Activated naive CD8-positive, alpha-beta T cell treated with anti-CD3 and anti-CD28 coated beads, Interleukin-2, amount 50 U/mL, for 24 hours (primary cell): ENCODE measurements at regions not wholly inside any gene's neighbourhood (a gene's known extent, or its start where the extent isn't known, plus 50 kb on each side); places are given as distances from the start of the nearest gene placed in this dataset.
"Not testable (repeated sequence)": the region's sequence is repeated elsewhere in the genome, so short reads cannot be mapped to it uniquely, and the experiment has no call there.

Experiments
- ATAC-seq: fragments of 150-1000 bp; cut with Tn5 transposase; one replicate; pipeline ENCODE4 v1.10.0; 2021
- DNase-seq: peaks from one replicate; pipeline ENCODE4 v3.0.0; 2021
- H3K27ac Mint-ChIP-seq: one replicate; pipeline ENCODE4 v1.8.0; 2021; ENCODE audit warnings: mild to moderate bottlenecking, mixed read lengths
- H3K27me3 Mint-ChIP-seq: one replicate; pipeline ENCODE4 v1.8.0; 2021; ENCODE audit warnings: mixed read lengths
- H3K36me3 Mint-ChIP-seq: one replicate; pipeline ENCODE4 v1.8.0; 2021; ENCODE audit warnings: low read depth, mixed read lengths
- H3K4me1 Mint-ChIP-seq: one replicate; pipeline ENCODE4 v1.8.0; 2021; ENCODE audit warnings: mixed read lengths
- H3K4me3 Mint-ChIP-seq: one replicate; pipeline ENCODE4 v1.8.0; 2021; ENCODE audit warnings: mild to moderate bottlenecking, moderate library complexity, mixed read lengths
- H3K9me3 Mint-ChIP-seq: one replicate; pipeline ENCODE4 v1.8.0; 2021; ENCODE audit warnings: mixed read lengths

- Mint-ChIP-seq H3K4me1 (no peaks in the 10 kb centered on the region), H3K27ac (no peak overlapping the region), H3K4me3 (no peak overlapping the region), H3K9me3 (peaks cover 15% of the 10 kb centered on the region), H3K36me3 (no peaks in the 10 kb centered on the region), H3K27me3 (no peaks in the 10 kb centered on the region)
- no peak for ATAC-seq
- DNase-seq = no peak
Observed at GRCh38 chr4:188949596-188949995, 810.4 kb downstream of the TRIML1 start.

- Mint-ChIP-seq H3K36me3 (no peaks in the 10 kb centered on the region), H3K27ac (no peak overlapping the region), H3K4me3 (no peak overlapping the region), H3K27me3 (no peaks in the 10 kb centered on the region), H3K9me3 (peaks cover 28% of the 10 kb centered on the region), H3K4me1 (no peaks in the 10 kb centered on the region)
- ATAC-seq (no peak), DNase-seq (no peak)
Observed at GRCh38 chr4:188955066-188955465, 815.8 kb downstream of the TRIML1 start.

GRCh38 chr4:188956566-188956965 lies 817.3 kb downstream of the TRIML1 start:
- ATAC-seq (no peak), DNase-seq (no peak)
- Mint-ChIP-seq H3K9me3 (peaks cover 25% of the 10 kb centered on the region), H3K4me1 (no peaks in the 10 kb centered on the region), H3K36me3 (no peaks in the 10 kb centered on the region), H3K4me3 (no peak overlapping the region), H3K27me3 (no peaks in the 10 kb centered on the region), H3K27ac (no peak overlapping the region)

- H3K27me3 Mint-ChIP-seq = no peaks in the 10 kb centered on the region
Observed at GRCh38 chr4:188958346-188958745, 819.1 kb downstream of the TRIML1 start.

GRCh38 chr4:188959424-188959823 lies 820.2 kb downstream of the TRIML1 start:
- H3K27ac Mint-ChIP-seq = no peak overlapping the region

More at GRCh38 chr4:188958346-188958745, 819.1 kb downstream of the TRIML1 start:
- DNase-seq (no peak), ATAC-seq (no peak)
- no peak overlapping the region for H3K27ac Mint-ChIP-seq
- H3K4me3 Mint-ChIP-seq = no peak overlapping the region
- H3K4me1 Mint-ChIP-seq = no peaks in the 10 kb centered on the region
- H3K9me3 Mint-ChIP-seq = peaks cover 17% of the 10 kb centered on the region
- H3K36me3 Mint-ChIP-seq = no peaks in the 10 kb centered on the region

GRCh38 chr4:188960411-188961093 lies 821.3 kb downstream of the TRIML1 start:
- ATAC-seq = no peak
- H3K27me3 Mint-ChIP-seq = no peaks in the 10 kb centered on the region
- DNase-seq = no peak
- no peaks in the 10 kb centered on the region for H3K36me3 Mint-ChIP-seq
- H3K27ac Mint-ChIP-seq = no peak overlapping the region
- no peak overlapping the region for H3K4me3 Mint-ChIP-seq
- no peaks in the 10 kb centered on the region for H3K4me1 Mint-ChIP-seq
- H3K9me3 Mint-ChIP-seq = peaks cover 22% of the 10 kb centered on the region

More at GRCh38 chr4:188959424-188959823, 820.2 kb downstream of the TRIML1 start:
- Mint-ChIP-seq H3K36me3 (no peaks in the 10 kb centered on the region), H3K4me1 (no peaks in the 10 kb centered on the region), H3K27me3 (no peaks in the 10 kb centered on the region), H3K9me3 (peaks cover 21% of the 10 kb centered on the region), H3K4me3 (no peak overlapping the region)
- ATAC-seq (no peak), DNase-seq (no peak)

GRCh38 chr4:188971125-188971524 lies 831.9 kb downstream of the TRIML1 start:
- no peaks in the 10 kb centered on the region for H3K36me3 Mint-ChIP-seq
- no peak overlapping the region for H3K27ac Mint-ChIP-seq
- no peaks in the 10 kb centered on the region for H3K4me1 Mint-ChIP-seq
- no peaks in the 10 kb centered on the region for H3K27me3 Mint-ChIP-seq
- H3K4me3 Mint-ChIP-seq = no peak overlapping the region
- H3K9me3 Mint-ChIP-seq = peaks cover 11% of the 10 kb centered on the region
- no peak for DNase-seq
- no peak for ATAC-seq

- no peaks in the 10 kb centered on the region for H3K27me3 Mint-ChIP-seq
- ATAC-seq (no peak), DNase-seq (no peak)
- no peaks in the 10 kb centered on the region for H3K36me3 Mint-ChIP-seq
- H3K9me3 Mint-ChIP-seq = peaks cover 4% of the 10 kb centered on the region
- H3K4me1 Mint-ChIP-seq = no peaks in the 10 kb centered on the region
- H3K4me3 Mint-ChIP-seq = no peak overlapping the region
- no peak overlapping the region for H3K27ac Mint-ChIP-seq
Observed at GRCh38 chr4:188975271-188975670, 836.0 kb downstream of the TRIML1 start.

GRCh38 chr4:188976644-188977115 lies 837.4 kb downstream of the TRIML1 start:
- Mint-ChIP-seq H3K9me3 (peaks cover 4% of the 10 kb centered on the region), H3K27ac (no peak overlapping the region), H3K36me3 (no peaks in the 10 kb centered on the region), H3K27me3 (no peaks in the 10 kb centered on the region), H3K4me1 (no peaks in the 10 kb centered on the region), H3K4me3 (no peak overlapping the region)
- no peak for DNase-seq
- ATAC-seq = no peak

- not testable (repeated sequence) for H3K36me3 Mint-ChIP-seq, H3K9me3 Mint-ChIP-seq, H3K27ac Mint-ChIP-seq, H3K4me1 Mint-ChIP-seq, H3K4me3 Mint-ChIP-seq, DNase-seq, ATAC-seq, H3K27me3 Mint-ChIP-seq
Observed at GRCh38 chr4:188977232-188977631, 838.0 kb downstream of the TRIML1 start.

- ATAC-seq = no peak
- no peak for DNase-seq
- Mint-ChIP-seq H3K36me3 (no peaks in the 10 kb centered on the region), H3K27me3 (no peaks in the 10 kb centered on the region), H3K27ac (no peak overlapping the region), H3K4me3 (no peak overlapping the region), H3K4me1 (no peaks in the 10 kb centered on the region), H3K9me3 (peaks cover 5% of the 10 kb centered on the region)
Observed at GRCh38 chr4:188984518-188984917, 845.3 kb downstream of the TRIML1 start.

GRCh38 chr4:188986271-188986689 lies 847.0 kb downstream of the TRIML1 start:
- H3K27ac Mint-ChIP-seq = no peak overlapping the region
- no peaks in the 10 kb centered on the region for H3K36me3 Mint-ChIP-seq
- DNase-seq (no peak), ATAC-seq (no peak)
- no peaks in the 10 kb centered on the region for H3K4me1 Mint-ChIP-seq
- H3K9me3 Mint-ChIP-seq = peaks cover 11% of the 10 kb centered on the region
- H3K27me3 Mint-ChIP-seq = no peaks in the 10 kb centered on the region
- no peak overlapping the region for H3K4me3 Mint-ChIP-seq

- ATAC-seq (no peak), DNase-seq (no peak)
- Mint-ChIP-seq H3K27ac (no peak overlapping the region), H3K4me1 (no peaks in the 10 kb centered on the region), H3K4me3 (no peak overlapping the region), H3K36me3 (no peaks in the 10 kb centered on the region), H3K27me3 (no peaks in the 10 kb centered on the region), H3K9me3 (peaks cover 11% of the 10 kb centered on the region)
Observed at GRCh38 chr4:188987011-188987410, 847.8 kb downstream of the TRIML1 start.

GRCh38 chr4:188988131-188988530 lies 848.9 kb downstream of the TRIML1 start:
- Mint-ChIP-seq H3K27me3 (no peaks in the 10 kb centered on the region), H3K27ac (no peak overlapping the region), H3K36me3 (no peaks in the 10 kb centered on the region), H3K9me3 (peaks cover 10% of the 10 kb centered on the region), H3K4me1 (no peaks in the 10 kb centered on the region), H3K4me3 (no peak overlapping the region)
- ATAC-seq (no peak), DNase-seq (no peak)

- no peaks in the 10 kb centered on the region for H3K4me1 Mint-ChIP-seq
- no peak overlapping the region for H3K4me3 Mint-ChIP-seq
- DNase-seq (no peak), ATAC-seq (no peak)
- no peaks in the 10 kb centered on the region for H3K36me3 Mint-ChIP-seq
- peaks cover 6% of the 10 kb centered on the region for H3K9me3 Mint-ChIP-seq
- no peak overlapping the region for H3K27ac Mint-ChIP-seq
- no peaks in the 10 kb centered on the region for H3K27me3 Mint-ChIP-seq
Observed at GRCh38 chr4:188989371-188989770, 850.1 kb downstream of the TRIML1 start.

- Mint-ChIP-seq H3K9me3 (peaks cover 6% of the 10 kb centered on the region), H3K36me3 (no peaks in the 10 kb centered on the region), H3K27me3 (no peaks in the 10 kb centered on the region), H3K27ac (no peak overlapping the region), H3K4me1 (no peaks in the 10 kb centered on the region), H3K4me3 (no peak overlapping the region)
- DNase-seq (no peak), ATAC-seq (no peak)
Observed at GRCh38 chr4:188992706-188993105, 853.5 kb downstream of the TRIML1 start.
